ENCODE measurements at regions not wholly inside any gene's neighbourhood (a gene's known extent, or its start where the extent isn't known, plus 50 kb on each side); places are given as distances from the start of the nearest gene placed in this dataset.

- Histone ChIP-seq H3K4me1 (no peaks in the 10 kb centered on the region), H3K27me3 (no peaks in the 10 kb centered on the region), H3K4me3 (no peak overlapping the region), H3K36me3 (no peaks in the 10 kb centered on the region), H3K9me3 (peaks cover 0 to 7% (median 0%) of the 10 kb centered on the region in 3 donors), H3K27ac (no peak overlapping the region)
- intact Hi-C loops (cut with DNase I; ENCODE audit: low total_unique reads) = no loop called here
- no peak for TF ChIP-seq CTCF (IDR thresholded peaks at IDR 0.05)
- DNase-seq = no peak
Observed at GRCh38 chrX:15087747-15088146, 182.1 kb downstream of the ASB9 start.

GRCh38 chrX:15073313-15073712 lies 196.6 kb downstream of the ASB9 start:
- intact Hi-C loops (cut with DNase I; ENCODE audit: low total_unique reads) = no loop called here
- no peak overlapping the region for H3K27ac ChIP-seq

GRCh38 chrX:15072880-15073279 lies 197.0 kb downstream of the ASB9 start:
- TF ChIP-seq CTCF (IDR thresholded peaks at IDR 0.05) = no peak
- Histone ChIP-seq H3K9me3 (no peaks in the 10 kb centered on the region), H3K4me3 (no peak overlapping the region), H3K36me3 (no peaks in the 10 kb centered on the region), H3K27ac (no peak overlapping the region), H3K4me1 (no peaks in the 10 kb centered on the region), H3K27me3 (no peaks in the 10 kb centered on the region)
- intact Hi-C loops (cut with DNase I; ENCODE audit: low total_unique reads) = no loop called here
- no peak for DNase-seq

More at GRCh38 chrX:15073313-15073712, 196.6 kb downstream of the ASB9 start:
- Histone ChIP-seq H3K27me3 (no peaks in the 10 kb centered on the region), H3K9me3 (no peaks in the 10 kb centered on the region), H3K4me1 (no peaks in the 10 kb centered on the region), H3K36me3 (no peaks in the 10 kb centered on the region), H3K4me3 (no peak overlapping the region)
- DNase-seq = no peak
- TF ChIP-seq CTCF (IDR thresholded peaks at IDR 0.05) = no peak

- Histone ChIP-seq H3K4me1 (no peaks in the 10 kb centered on the region), H3K4me3 (no peak overlapping the region), H3K36me3 (no peaks in the 10 kb centered on the region), H3K27ac (no peak overlapping the region), H3K9me3 (peaks cover 0 to 2% (median 0%) of the 10 kb centered on the region in 3 donors), H3K27me3 (no peaks in the 10 kb centered on the region)
- intact Hi-C loops (cut with DNase I; ENCODE audit: low total_unique reads) = no loop called here
- no peak for TF ChIP-seq CTCF (IDR thresholded peaks at IDR 0.05)
- DNase-seq = no peak
Observed at GRCh38 chrX:15072259-15072658, 197.6 kb downstream of the ASB9 start.

GRCh38 chrX:15059474-15059873 lies 186.3 kb downstream of the MOSPD2 start:
- DNase-seq = no peak
- Histone ChIP-seq H3K4me3 (no peak overlapping the region), H3K9me3 (no peaks in the 10 kb centered on the region), H3K4me1 (no peaks in the 10 kb centered on the region), H3K27ac (no peak overlapping the region), H3K36me3 (no peaks in the 10 kb centered on the region), H3K27me3 (no peaks in the 10 kb centered on the region)
- intact Hi-C loops (cut with DNase I; ENCODE audit: low total_unique reads) = no loop called here
- TF ChIP-seq CTCF (IDR thresholded peaks at IDR 0.05) = no peak

- Histone ChIP-seq H3K9me3 (no peaks in the 10 kb centered on the region), H3K27me3 (no peaks in the 10 kb centered on the region), H3K27ac (no peak overlapping the region), H3K4me1 (no peaks in the 10 kb centered on the region), H3K36me3 (no peaks in the 10 kb centered on the region), H3K4me3 (no peak overlapping the region)
- TF ChIP-seq CTCF (IDR thresholded peaks at IDR 0.05) = no peak
- intact Hi-C loops (cut with DNase I; ENCODE audit: low total_unique reads) = no loop called here
- DNase-seq = no peak
Observed at GRCh38 chrX:15056044-15056443, 182.8 kb downstream of the MOSPD2 start.
